K562 (cell line): ENCODE measurements at regions not wholly inside any gene's neighbourhood (a gene's known extent, or its start where the extent isn't known, plus 50 kb on each side); places are given as distances from the start of the nearest gene placed in this dataset.

ENCODE experiments used
- ATAC-seq: fragments of 200-7000 bp; cut with Tn5 transposase; 3 replicates; pipeline ENCODE4 v1.9.1; 2020; ENCODE audit warnings: moderate library complexity
- BruUV-seq: library from RNA; stranded (reverse); fragments of 400-500 nt; replicated peaks from 2 replicates; lab custom pipeline; 2021; lab: Mats Ljungman, UMichigan
- CTCF ChIA-PET: fragments of 300-600 bp; formaldehyde crosslinking; extraction: SDS; loops from one replicate; lab custom pipeline; 2021; ENCODE audit warnings: low intra/inter-chr PET ratio; lab: Yijun Ruan, JAX
- POLR2A ChIA-PET: fragments of 300-600, 350-650 bp; sonication (Branson Sonifier 250); formaldehyde crosslinking; extraction: SDS; loops from one replicate; lab custom pipeline; 2021; ENCODE audit warnings: antibody characterized with exemption, inconsistent platforms; lab: Yijun Ruan, JAX
- DNase-seq, 4 experiments: peaks; one replicate each; pipeline versions ENCODE4 v3.0.0 to v3.0.0-alpha.2; 2011 to 2018; ENCODE audit warnings: low spot score in 3 of 4, mixed read lengths in 3 of 4; ENCODE audit errors: extremely low read depth in 1 of 4
- FAIRE-seq: peaks from 2 replicates; lab custom pipeline; 2011; peaks lifted over from hg19 to GRCh38; lab: Jason Lieb, UNC
- H2AFZ ChIP-seq: 2 replicates; pipeline ENCODE4 v1.6.0; 2011; ENCODE audit warnings: low read depth, low read length, control low read depth, inconsistent platforms
- H3K27ac ChIP-seq: fragments of 200-600 bp; 3 replicates; pipeline ENCODE4 v1.8.0; 2011; ENCODE audit warnings: low read depth, mild to moderate bottlenecking, control low read depth, inconsistent platforms, low read length, moderate library complexity, mixed read lengths; ENCODE audit errors: extremely low read depth
- H3K27me3 ChIP-seq, 2 experiments: fragments of 300-600 bp in 1 of 2; 2 replicates in 1 of 2; 3 replicates in 1 of 2; pipeline versions ENCODE4 v1.6.0 to v1.8.0; 2011; ENCODE audit warnings: inconsistent platforms in 2 of 2, low read length in 2 of 2, mild to moderate bottlenecking in 1 of 2, mixed read lengths in 1 of 2, moderate library complexity in 1 of 2; ENCODE audit not compliant: control insufficient read depth in 2 of 2, insufficient read depth in 2 of 2
- H3K36me3 ChIP-seq: fragments of 300-600 bp; 3 replicates; pipeline ENCODE4 v1.8.0; 2011; ENCODE audit warnings: mild to moderate bottlenecking, low read length, inconsistent platforms; ENCODE audit not compliant: control insufficient read depth, insufficient read depth
- H3K4me1 ChIP-seq, 2 experiments: fragments of 200-600 bp in 1 of 2; replicated peaks in 1 of 2; 2 replicates in 1 of 2; 3 replicates in 1 of 2; pipeline versions ENCODE4 v1.5.1 to v1.8.0; 2011; ENCODE audit warnings: inconsistent platforms in 2 of 2, low read length in 2 of 2, mild to moderate bottlenecking in 1 of 2, mixed read lengths in 1 of 2, moderate library complexity in 1 of 2; ENCODE audit not compliant: control insufficient read depth in 2 of 2, insufficient read depth in 2 of 2
- H3K4me2 ChIP-seq: 2 replicates; pipeline ENCODE4 v1.6.1; 2011; ENCODE audit warnings: low read length, control low read depth, inconsistent platforms, mixed read lengths; ENCODE audit not compliant: insufficient read depth
- H3K4me3 ChIP-seq: fragments of 200-600 bp; sonication (generic), shearing (Covaris generic); 2 replicates; pipeline ENCODE4 v1.5.1; 2016; ENCODE audit warnings: control low read depth, inconsistent platforms
- H3K79me2 ChIP-seq: fragments of 200-600 bp; 3 replicates; pipeline ENCODE4 v1.8.0; 2011; ENCODE audit warnings: low read length, inconsistent platforms; ENCODE audit not compliant: control insufficient read depth, insufficient read depth
- H3K9ac ChIP-seq, 2 experiments: 2 replicates each; pipeline versions ENCODE4 v1.6.0 to v1.6.1; 2011; ENCODE audit warnings: low read depth in 2 of 2, low read length in 2 of 2, control low read depth in 1 of 2, inconsistent platforms in 1 of 2, mild to moderate bottlenecking in 1 of 2, mixed read lengths in 1 of 2; ENCODE audit not compliant: insufficient read depth in 1 of 2
- H3K9me1 ChIP-seq: one replicate; pipeline ENCODE4 v1.6.0; 2011; ENCODE audit warnings: inconsistent platforms, mild to moderate bottlenecking, low read length, moderate library complexity; ENCODE audit not compliant: control insufficient read depth, insufficient read depth
- H3K9me3 ChIP-seq: replicated peaks from 2 replicates; pipeline ENCODE4 v1.5.1; 2011; ENCODE audit warnings: low read depth, low read length, inconsistent platforms; ENCODE audit not compliant: control insufficient read depth, insufficient read depth
- H4K20me1 ChIP-seq: replicated peaks from 2 replicates; pipeline ENCODE4 v1.6.1; 2011; ENCODE audit warnings: low read length, inconsistent platforms, mixed read lengths; ENCODE audit not compliant: control insufficient read depth, insufficient read depth
- FOXJ2 ChIP-seq: fragments of 200-800 bp; sonication (Bioruptor generic); IDR thresholded peaks from 2 replicates; pipeline ENCODE4 v1.6.1; 2016; ENCODE audit warnings: missing genetic modification characterization, missing compliant biosample characterization
- HCFC1 ChIP-seq: IDR thresholded peaks from 2 replicates; pipeline ENCODE4 v1.6.1; 2012; ENCODE audit warnings: low read depth, low read length, improper control_type of control experiment
- HDAC2 ChIP-seq: fragments of 450-650 bp; IDR thresholded peaks from 2 replicates; pipeline ENCODE4 v1.6.1; 2016; ENCODE audit warnings: mild to moderate bottlenecking
- MED1 ChIP-seq: sonication (generic); formaldehyde crosslinking; IDR thresholded peaks from 2 replicates; pipeline ENCODE4 v1.8.1; 2023; ENCODE audit warnings: missing genetic modification reagents, borderline replicate concordance
- SMARCA4 ChIP-seq: fragments of 450-650 bp; IDR thresholded peaks from 2 replicates; pipeline ENCODE4 v1.6.1; 2016
- STAG1 ChIP-seq: sonication (generic); formaldehyde crosslinking; IDR thresholded peaks from 2 replicates; pipeline ENCODE4 v1.5.0; 2020; ENCODE audit warnings: missing genetic modification reagents, borderline replicate concordance
- TAF7 ChIP-seq: fragments of 450-650 bp; IDR thresholded peaks from 2 replicates; pipeline ENCODE4 v1.6.1; 2016; ENCODE audit warnings: missing genetic modification characterization, missing compliant biosample characterization
- TAF9B ChIP-seq: fragments of 450-650 bp; IDR thresholded peaks from 2 replicates; pipeline ENCODE4 v1.6.1; 2018; ENCODE audit warnings: mild to moderate bottlenecking; ENCODE audit not compliant: partially characterized antibody
- ZNF143 ChIP-seq: sonication (generic); formaldehyde crosslinking; IDR thresholded peaks from 2 replicates; pipeline ENCODE4 v1.9.0; 2022; ENCODE audit warnings: mild to moderate bottlenecking, missing genetic modification reagents
- ZNF354B ChIP-seq: fragments of 250-450 bp; sonication (Bioruptor Pico); IDR thresholded peaks from 2 replicates; pipeline ENCODE4 v1.4.0; 2020
- WGBS: fragments of 100-300 bp; shearing (Covaris generic); methylation state at CpG from one replicate; pipeline ENCODE4 v1.1.6; 2016; ENCODE audit warnings: low coverage, mixed read lengths; ENCODE audit not compliant: insufficient coverage; ENCODE audit errors: missing lambda C conversion rate; 5-methylcytosine and 5-hydroxymethylcytosine counted together
- in situ Hi-C: fragments of 300-500 bp; cut with MboI; formaldehyde crosslinking; loops from 4 replicates; pipeline ENCODE4 v1.15.0; 2018; ENCODE audit warnings: inconsistent platforms, mixed read lengths
- intact Hi-C: fragments of 100-400 bp; cut with micrococcal nuclease; formaldehyde crosslinking; loops from 2 replicates; pipeline ENCODE4 v1.14.2; 2022
- TF ChIP-seq, protein P1 (sequence below): fragments of 250-450 bp; sonication (Bioruptor Pico); IDR thresholded peaks from 2 replicates; pipeline ENCODE4 v1.9.0; 2021; ENCODE audit warnings: mild to moderate bottlenecking
- TF ChIP-seq, protein P2 (sequence below): fragments of 450-650 bp; formaldehyde crosslinking; IDR thresholded peaks from 2 replicates; pipeline ENCODE4 v1.4.0; 2020; ENCODE audit warnings: mild to moderate bottlenecking, moderate library complexity
- TF ChIP-seq, protein P3 (sequence below), 3 experiments: fragments of 200-800 bp in 1 of 3; sonication (Bioruptor generic) in 1 of 3; sonication (generic) in 1 of 3; formaldehyde crosslinking in 1 of 3; IDR thresholded peaks; 2 replicates each; pipeline versions ENCODE4 v1.6.1 to v1.8.0; 2016 to 2022; ENCODE audit warnings: mild to moderate bottlenecking in 2 of 3, missing compliant biosample characterization in 2 of 3, missing genetic modification characterization in 2 of 3, missing genetic modification reagents in 1 of 3
- TF ChIP-seq, protein P4 (sequence below): fragments of 450-650 bp; formaldehyde crosslinking; IDR thresholded peaks from 2 replicates; pipeline ENCODE4 v1.4.0; 2020; ENCODE audit warnings: mild to moderate bottlenecking, moderate library complexity

DNA sequence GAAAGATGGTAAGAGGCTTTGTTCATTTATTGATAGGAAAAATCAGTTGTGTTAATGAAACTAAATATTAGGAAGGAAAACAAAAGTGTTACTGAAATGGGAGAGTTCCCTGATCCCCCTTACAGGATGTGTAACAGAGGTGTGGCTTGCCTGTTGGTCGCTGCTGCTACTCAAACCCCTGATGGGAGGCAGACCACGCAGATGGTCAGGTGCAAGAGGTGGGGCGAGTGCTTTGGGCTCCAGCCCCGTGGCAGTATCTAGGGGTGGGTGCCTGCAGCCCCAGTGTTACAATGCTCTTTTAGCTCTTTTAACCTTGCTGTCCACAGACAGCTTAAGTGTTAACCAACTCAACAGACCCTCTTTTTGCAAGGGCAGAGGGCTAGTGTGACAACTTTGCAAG, 319.6 kb upstream of the DCN start:
- Histone ChIP-seq H3K79me2 (no peaks in the 10 kb centered on the region), H3K36me3 (peaks cover 21% of the 10 kb centered on the region), H2AFZ (no peak overlapping the region), H3K9me3 (no peaks in the 10 kb centered on the region; the same call in none of the 2 replicates), H3K4me3 (no peak overlapping the region), H3K27ac (no peak overlapping the region), H3K4me1 (no peaks in the 10 kb centered on the region), H3K4me2 (no peak overlapping the region), H4K20me1 (no peaks in the 10 kb centered on the region), H3K27me3 (no peaks in the 10 kb centered on the region), H3K9me1 (no peaks in the 10 kb centered on the region), H3K9ac (no peak overlapping the region)
- BruUV-seq = no TSS peak
- intact Hi-C loops = no loop called here
- TF ChIP-seq FOXJ2 (tag) = no peak
- TF ChIP-seq, protein P1, sequence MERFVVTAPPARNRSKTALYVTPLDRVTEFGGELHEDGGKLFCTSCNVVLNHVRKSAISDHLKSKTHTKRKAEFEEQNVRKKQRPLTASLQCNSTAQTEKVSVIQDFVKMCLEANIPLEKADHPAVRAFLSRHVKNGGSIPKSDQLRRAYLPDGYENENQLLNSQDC (CRISPR knock-in tag) = no peak
- no peak for TF ChIP-seq HCFC1
- TF ChIP-seq, protein P2, sequence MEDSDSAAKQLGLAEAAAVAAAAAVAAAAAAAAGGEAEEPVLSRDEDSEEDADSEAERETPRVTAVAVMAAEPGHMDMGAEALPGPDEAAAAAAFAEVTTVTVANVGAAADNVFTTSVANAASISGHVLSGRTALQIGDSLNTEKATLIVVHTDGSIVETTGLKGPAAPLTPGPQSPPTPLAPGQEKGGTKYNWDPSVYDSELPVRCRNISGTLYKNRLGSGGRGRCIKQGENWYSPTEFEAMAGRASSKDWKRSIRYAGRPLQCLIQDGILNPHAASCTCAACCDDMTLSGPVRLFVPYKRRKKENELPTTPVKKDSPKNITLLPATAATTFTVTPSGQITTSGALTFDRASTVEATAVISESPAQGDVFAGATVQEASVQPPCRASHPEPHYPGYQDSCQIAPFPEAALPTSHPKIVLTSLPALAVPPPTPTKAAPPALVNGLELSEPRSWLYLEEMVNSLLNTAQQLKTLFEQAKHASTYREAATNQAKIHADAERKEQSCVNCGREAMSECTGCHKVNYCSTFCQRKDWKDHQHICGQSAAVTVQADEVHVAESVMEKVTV (CRISPR knock-in tag) = no peak
- no peak for TF ChIP-seq TAF9B
- no peak for TF ChIP-seq HDAC2
- no peak for TF ChIP-seq ZNF354B
- TF ChIP-seq TAF7 (tag) = no peak
- TF ChIP-seq, protein P3, sequence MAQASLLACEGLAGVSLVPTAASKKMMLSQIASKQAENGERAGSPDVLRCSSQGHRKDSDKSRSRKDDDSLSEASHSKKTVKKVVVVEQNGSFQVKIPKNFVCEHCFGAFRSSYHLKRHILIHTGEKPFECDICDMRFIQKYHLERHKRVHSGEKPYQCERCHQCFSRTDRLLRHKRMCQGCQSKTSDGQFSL (CRISPR knock-in tag; IDR thresholded peaks at IDR 0.05) = no peak
- TF ChIP-seq, protein P3 (tag; IDR thresholded peaks at IDR 0.05) = no peak
- TF ChIP-seq MED1 (CRISPR knock-in tag) = no peak
- TF ChIP-seq ZNF143 = no peak
- TF ChIP-seq, protein P4, sequence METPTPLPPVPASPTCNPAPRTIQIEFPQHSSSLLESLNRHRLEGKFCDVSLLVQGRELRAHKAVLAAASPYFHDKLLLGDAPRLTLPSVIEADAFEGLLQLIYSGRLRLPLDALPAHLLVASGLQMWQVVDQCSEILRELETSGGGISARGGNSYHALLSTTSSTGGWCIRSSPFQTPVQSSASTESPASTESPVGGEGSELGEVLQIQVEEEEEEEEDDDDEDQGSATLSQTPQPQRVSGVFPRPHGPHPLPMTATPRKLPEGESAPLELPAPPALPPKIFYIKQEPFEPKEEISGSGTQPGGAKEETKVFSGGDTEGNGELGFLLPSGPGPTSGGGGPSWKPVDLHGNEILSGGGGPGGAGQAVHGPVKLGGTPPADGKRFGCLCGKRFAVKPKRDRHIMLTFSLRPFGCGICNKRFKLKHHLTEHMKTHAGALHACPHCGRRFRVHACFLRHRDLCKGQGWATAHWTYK (CRISPR knock-in tag) = no peak
- TF ChIP-seq SMARCA4 = no peak
- no peak for TF ChIP-seq STAG1 (CRISPR knock-in tag)
- ATAC-seq (no peak), FAIRE-seq (no peak), DNase-seq (no peak)
- POLR2A ChIA-PET = no interaction called here
- in situ Hi-C loops = no loop called here
- CTCF ChIA-PET = no interaction called here
- 91% methylated on average over 4 of the region's 4 CpGs for WGBS
